ENCODE measurements at regions not wholly inside any gene's neighbourhood (a gene's known extent, or its start where the extent isn't known, plus 50 kb on each side); places are given as distances from the start of the nearest gene placed in this dataset.
"Not testable (repeated sequence)": the region's sequence is repeated elsewhere in the genome, so short reads cannot be mapped to it uniquely, and the experiment has no call there.

DNA sequence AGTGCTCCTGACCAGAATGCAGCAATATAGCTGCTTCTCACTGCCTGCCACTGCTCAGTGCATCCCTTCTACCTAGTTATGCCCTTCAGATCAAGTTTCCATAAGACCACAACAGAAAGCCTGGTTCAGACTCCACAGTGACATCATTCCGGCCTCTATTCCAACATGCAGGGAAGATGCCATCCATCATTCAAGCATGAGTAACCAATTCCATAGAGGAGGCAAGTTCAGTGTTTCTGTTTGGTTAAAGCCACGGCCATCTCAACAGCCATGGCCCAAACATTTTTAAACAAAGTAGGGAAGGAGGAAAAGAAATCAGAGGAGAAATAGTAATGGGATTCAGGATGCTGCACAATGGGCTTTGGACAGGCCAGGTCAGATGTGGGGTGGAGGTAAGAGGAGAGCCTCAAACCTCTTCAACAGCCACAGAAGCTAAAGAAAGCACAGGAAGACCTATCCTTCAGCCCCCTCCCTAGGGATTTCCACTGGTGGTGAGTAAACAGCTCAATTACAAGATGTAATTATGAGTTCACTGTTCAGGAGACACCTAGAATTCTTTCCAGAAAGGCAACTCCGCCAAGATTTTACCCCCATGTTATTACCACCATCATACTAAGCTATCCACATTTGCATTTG lies 484.9 kb downstream of the SETD4 start:
- Mint-ChIP-seq H3K27ac (no peak overlapping the region), H3K9me3 (peaks cover 0 to 2% (median 0%) of the 10 kb centered on the region in 3 donors), H3K4me1 (no peaks in the 10 kb centered on the region), H3K4me3 (no peak overlapping the region), H3K36me3 (no peaks in the 10 kb centered on the region), H3K27me3 (peaks cover 4% of the 10 kb centered on the region)

DNA sequence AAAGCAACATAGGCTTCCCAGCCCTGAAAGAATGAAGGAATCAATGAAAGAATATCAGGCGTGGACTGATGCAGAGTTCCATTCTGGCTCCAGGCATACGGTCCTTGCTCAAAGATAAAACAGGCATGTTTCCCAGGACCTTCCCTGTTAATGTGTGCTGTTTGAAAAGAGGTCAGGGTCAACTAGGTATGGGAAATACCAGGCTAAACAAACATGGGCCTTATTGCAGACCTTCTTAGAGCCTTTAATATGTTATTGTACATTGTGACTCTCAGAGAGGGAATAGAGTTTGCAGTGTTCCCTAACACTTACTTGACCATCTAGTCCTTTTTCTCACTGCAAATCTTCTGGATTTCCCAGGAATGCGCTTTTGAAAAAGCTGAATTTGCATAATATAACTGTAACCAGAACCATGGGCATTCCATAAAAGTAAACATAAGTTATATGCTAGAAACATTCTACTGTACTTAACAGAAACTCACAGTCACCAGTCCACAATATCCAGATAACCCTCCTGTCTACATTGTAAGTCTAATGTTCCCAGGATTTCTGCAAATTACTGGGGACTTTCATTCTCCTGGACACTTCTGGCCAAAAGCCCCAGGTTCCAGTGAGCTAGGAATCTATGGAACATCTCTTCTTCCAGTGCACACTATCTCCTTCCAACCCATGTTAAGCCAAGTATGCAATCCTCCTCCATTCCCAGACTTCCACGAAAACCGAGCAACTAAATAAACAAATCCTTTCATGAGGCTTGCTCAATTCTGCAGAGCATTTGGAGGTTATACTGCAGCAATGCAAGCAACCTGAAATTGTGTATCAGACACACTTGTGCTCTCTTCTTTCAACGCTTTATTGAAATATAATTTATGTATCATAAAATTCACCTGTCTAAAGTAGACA lies 486.6 kb downstream of the SETD4 start:
- Mint-ChIP-seq H3K4me1 (no peaks in the 10 kb centered on the region), H3K27ac (peak overlapping the region in 1 of 3 donors; percentile 54), H3K4me3 (no peak overlapping the region), H3K9me3 (peaks cover 0 to 2% (median 0%) of the 10 kb centered on the region in 3 donors), H3K36me3 (no peaks in the 10 kb centered on the region), H3K27me3 (peaks cover 2% of the 10 kb centered on the region)

DNA sequence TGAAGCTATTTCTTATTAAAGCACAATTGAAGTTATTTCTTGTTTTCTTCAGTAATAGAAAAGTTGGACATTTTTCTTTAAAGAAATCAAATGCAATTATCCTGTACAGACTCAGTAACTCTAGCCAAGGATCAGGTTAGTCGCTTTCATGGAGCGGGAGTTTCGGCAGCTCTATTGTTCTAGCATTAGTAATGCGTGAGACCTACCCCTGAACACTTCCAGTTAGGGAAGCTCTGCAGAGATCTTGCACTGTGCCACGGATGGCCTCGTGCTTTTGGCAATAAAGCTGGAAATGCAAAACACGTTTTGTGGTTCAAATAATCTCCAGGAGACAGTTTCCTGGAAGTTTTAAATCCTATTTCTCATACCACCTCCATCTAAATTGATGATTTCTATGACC lies 488.4 kb downstream of the SETD4 start:
- Mint-ChIP-seq H3K9me3 (peaks cover 0 to 2% (median 0%) of the 10 kb centered on the region in 3 donors), H3K4me3 (no peak overlapping the region), H3K4me1 (no peaks in the 10 kb centered on the region), H3K27me3 (peaks cover 8% of the 10 kb centered on the region), H3K36me3 (no peaks in the 10 kb centered on the region), H3K27ac (no peak overlapping the region)

DNA sequence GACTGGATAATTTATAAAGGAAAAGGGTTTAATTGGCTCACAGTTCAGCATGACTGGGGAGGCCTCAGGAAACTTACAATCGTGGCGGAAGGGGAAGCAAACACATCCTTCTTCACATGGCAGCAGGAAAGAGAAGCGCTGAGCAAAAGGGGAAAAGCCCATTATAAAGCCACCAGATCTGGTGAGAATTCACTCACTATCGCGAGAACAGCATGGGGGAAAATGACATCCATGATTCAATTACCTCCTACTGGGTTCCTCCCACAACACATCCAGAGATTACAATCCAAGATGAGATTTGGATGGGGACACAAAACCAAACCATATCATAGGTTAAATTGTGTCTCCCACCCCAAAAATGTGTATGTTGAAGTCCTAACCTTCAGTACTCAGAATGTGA lies 491.7 kb downstream of the SETD4 start:
- H3K27ac Mint-ChIP-seq, result no peak overlapping the region
- no peaks in the 10 kb centered on the region for H3K36me3 Mint-ChIP-seq
- H3K9me3 Mint-ChIP-seq, result peaks cover 0 to 2% (median 0%) of the 10 kb centered on the region in 3 donors
- peaks cover 14% of the 10 kb centered on the region for H3K27me3 Mint-ChIP-seq
- H3K4me3 Mint-ChIP-seq, result no peak overlapping the region
- H3K4me1 Mint-ChIP-seq, result no peaks in the 10 kb centered on the region

DNA sequence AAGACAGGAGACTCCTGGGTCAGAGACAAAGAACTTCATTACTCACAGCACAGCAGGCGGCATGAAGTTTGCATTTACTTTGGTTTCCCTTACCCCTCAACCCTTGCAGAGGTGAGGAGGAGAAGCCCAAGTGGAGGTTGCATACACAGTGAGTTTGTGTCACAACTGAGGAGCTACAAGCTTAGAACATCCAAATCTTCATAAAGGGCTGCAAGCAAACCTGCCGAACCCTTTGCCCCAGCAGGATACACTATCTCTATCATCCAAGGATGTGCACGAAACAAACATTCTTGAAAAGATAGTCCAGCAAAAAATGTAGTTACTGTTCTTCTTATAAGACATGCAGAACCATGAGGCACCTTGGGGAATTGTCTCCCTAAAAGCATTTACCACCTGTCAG lies 493.5 kb downstream of the SETD4 start:
- Mint-ChIP-seq H3K27me3 (peaks cover 14% of the 10 kb centered on the region), H3K27ac (no peak overlapping the region), H3K4me1 (no peaks in the 10 kb centered on the region), H3K9me3 (peaks cover 0 to 2% (median 2%) of the 10 kb centered on the region in 3 donors), H3K36me3 (no peaks in the 10 kb centered on the region), H3K4me3 (no peak overlapping the region)

DNA sequence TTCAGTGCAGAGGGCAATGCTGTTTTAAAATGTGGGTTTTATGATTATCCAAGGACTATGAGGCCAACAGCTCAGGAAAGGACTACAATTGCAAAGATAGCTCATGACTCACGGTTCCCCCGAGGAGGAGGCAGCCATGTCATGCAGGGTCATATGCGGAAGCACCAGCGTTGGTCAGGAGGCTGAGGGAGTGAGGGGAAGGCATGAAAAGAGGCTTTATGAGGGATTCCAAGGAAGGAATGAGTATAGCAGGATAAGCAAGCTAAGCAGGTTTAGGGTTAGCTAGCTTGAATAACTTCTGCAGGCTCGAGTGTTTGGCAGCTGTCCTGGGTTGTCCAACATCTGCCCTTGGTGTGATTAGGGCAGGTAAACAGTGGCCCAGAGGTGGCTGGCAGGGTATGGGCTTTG lies 495.1 kb downstream of the SETD4 start:
- Mint-ChIP-seq H3K9me3 (peaks cover 0 to 2% (median 2%) of the 10 kb centered on the region in 3 donors), H3K4me1 (no peaks in the 10 kb centered on the region), H3K4me3 (no peak overlapping the region), H3K36me3 (peaks cover 2% of the 10 kb centered on the region), H3K27me3 (peaks cover 14% of the 10 kb centered on the region), H3K27ac (no peak overlapping the region)

DNA sequence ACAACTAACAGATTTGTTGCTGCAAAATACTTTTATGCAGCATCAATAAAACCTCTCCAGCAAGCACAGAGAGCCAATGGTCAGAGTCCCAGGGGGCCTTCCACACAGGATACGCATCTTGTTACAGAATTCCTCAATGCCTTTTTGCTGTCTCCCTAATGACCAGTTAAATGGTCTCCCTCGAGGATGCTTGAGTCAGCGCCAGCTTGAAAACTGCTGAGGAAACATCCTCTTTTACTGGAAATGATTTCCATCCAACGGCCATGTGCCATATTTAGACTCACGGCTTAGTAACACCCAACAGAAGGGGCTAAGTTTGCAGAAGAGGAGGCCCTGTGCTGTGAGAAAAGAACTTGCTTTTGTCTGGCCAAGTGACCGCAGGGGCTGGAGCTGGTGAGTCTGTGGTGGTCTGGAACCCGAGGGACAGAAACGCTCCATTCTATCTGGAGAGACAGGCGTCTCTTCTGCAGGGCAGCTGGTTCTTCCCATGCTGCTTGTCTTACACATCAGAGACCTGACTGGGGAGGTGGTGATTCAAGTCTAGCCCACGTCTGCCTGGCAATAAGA lies 496.4 kb downstream of the SETD4 start:
- Mint-ChIP-seq H3K4me3 (no peak overlapping the region), H3K27me3 (peaks cover 14% of the 10 kb centered on the region), H3K4me1 (no peaks in the 10 kb centered on the region), H3K36me3 (peaks cover 2% of the 10 kb centered on the region), H3K27ac (no peak overlapping the region), H3K9me3 (peaks cover 0 to 2% (median 2%) of the 10 kb centered on the region in 3 donors)

DNA sequence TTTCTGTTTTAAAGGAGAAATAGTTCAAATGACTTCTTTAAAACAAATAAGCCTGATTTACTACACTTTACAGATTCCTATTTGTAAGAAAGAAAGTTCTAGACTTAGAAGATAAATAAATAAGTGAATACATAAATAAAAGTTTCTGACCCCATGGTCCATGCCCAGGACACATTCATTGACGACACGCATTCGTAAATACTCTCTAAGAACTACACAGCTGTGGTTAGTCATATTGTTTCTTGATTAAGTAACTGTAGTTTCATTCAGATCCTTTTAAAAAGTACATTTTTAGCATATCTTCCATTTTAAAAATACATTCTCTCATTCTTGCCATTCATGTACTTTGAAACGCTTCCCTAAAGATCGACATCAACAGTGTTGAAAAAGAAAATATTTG lies 497.4 kb downstream of the SETD4 start:
- Mint-ChIP-seq H3K9me3 (peaks cover 0 to 2% (median 0%) of the 10 kb centered on the region in 3 donors), H3K27ac (no peak overlapping the region), H3K4me3 (no peak overlapping the region), H3K4me1 (no peaks in the 10 kb centered on the region), H3K27me3 (peaks cover 17% of the 10 kb centered on the region), H3K36me3 (peaks cover 2% of the 10 kb centered on the region)

DNA sequence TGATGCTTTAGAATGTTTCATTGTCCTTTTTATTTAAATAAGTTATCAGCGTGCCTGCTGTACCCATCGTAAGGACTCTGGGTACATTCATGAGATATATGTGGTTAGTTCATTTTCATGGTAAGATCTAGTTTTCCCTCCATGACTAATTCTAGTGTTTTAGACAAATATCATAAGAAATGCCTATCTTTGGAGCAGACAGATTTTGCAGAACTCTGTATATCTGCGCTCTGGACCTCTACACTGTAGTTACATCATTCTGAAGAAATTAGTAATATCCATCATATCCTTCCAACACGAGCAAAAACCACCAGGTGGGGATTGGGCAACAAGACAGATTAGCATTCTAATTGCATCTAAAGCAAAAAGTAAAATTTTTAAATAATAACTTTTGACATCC lies 499.2 kb downstream of the SETD4 start:
- Mint-ChIP-seq H3K9me3 (peaks cover 0 to 2% (median 0%) of the 10 kb centered on the region in 3 donors), H3K4me3 (no peak overlapping the region), H3K4me1 (no peaks in the 10 kb centered on the region), H3K27me3 (peaks cover 11% of the 10 kb centered on the region), H3K27ac (no peak overlapping the region), H3K36me3 (peaks cover 2% of the 10 kb centered on the region)

DNA sequence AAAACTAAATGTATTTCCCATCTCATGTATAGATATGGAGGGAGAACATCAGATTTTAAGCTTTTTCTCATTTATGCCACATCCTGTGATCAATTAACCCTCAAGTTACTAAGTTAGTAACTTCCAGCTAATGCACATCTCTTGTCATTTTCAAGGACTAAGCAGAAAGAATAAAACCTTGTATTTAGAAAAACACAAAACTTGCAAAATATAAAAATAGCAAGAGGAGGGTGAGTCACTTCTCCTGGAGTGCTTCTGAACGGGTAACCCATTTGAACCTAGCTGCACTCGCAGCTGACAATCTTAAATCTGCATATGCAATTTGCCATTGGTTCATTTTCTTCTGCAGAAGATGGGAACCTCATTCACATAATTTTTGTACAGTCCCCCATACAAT lies 500.5 kb downstream of the SETD4 start:
- no peak overlapping the region for H3K4me3 Mint-ChIP-seq
- peaks cover 2% of the 10 kb centered on the region for H3K36me3 Mint-ChIP-seq
- H3K27ac Mint-ChIP-seq, result no peak overlapping the region
- peaks cover 0 to 3% (median 0%) of the 10 kb centered on the region in 3 donors for H3K9me3 Mint-ChIP-seq
- peaks cover 12% of the 10 kb centered on the region for H3K27me3 Mint-ChIP-seq
- H3K4me1 Mint-ChIP-seq, result no peaks in the 10 kb centered on the region

DNA sequence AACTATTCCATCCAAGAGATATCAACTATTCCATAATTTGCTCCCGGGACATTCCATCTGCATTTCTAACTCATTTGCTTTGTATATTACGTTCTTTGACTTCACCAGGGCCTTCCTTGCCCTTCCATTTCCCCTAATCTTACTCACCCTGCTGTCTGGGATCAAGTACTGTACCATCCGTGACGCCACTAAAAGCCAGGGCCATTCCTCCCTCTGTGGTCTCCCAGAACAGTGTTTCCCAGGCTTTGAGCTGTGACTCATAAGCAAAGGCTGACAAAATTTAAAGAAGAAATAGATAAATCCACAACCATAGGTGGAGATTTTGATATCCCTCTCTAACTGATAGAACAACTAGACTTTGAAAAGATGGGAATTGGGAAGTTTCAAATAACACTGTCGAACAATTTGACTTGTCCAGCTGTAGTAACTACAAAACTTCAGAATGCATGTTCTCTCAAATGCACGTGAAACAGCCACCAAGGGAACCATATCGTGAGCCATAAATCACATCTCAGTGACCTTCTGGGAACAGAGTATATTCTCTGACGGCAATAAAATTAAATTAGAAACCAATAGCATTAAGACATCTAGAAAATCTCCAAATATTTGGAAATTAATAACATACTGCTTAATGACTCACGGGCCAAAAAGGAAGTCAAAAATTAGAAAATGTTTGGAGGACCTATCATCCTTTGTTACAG lies 501.0 kb downstream of the SETD4 start:
- Mint-ChIP-seq H3K36me3 (peaks cover 2% of the 10 kb centered on the region), H3K9me3 (peaks cover 0 to 3% (median 0%) of the 10 kb centered on the region in 3 donors), H3K4me1 (no peaks in the 10 kb centered on the region), H3K27ac (no peak overlapping the region), H3K27me3 (peaks cover 12% of the 10 kb centered on the region), H3K4me3 (no peak overlapping the region)

DNA sequence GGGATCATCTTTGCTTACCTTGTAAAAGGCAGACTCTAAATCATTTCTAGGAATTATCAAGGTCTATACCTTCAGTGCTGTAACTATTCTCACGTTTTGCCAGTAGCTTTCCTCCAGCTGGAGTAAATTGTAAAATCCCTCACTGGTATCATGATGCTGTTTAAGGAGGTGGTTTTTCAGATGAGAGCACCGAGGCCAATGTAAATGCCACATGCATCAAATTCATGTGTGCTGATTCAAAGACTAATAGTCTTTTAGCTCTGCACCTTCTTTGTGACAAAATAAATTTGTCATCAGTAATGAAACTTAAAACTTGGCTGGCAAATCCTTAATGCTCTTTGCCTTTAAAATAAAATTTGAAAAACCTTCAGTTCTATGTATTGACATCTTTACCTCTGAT lies 503.8 kb downstream of the SETD4 start:
- peaks cover 0 to 1% (median 0%) of the 10 kb centered on the region in 3 donors for H3K9me3 Mint-ChIP-seq

DNA sequence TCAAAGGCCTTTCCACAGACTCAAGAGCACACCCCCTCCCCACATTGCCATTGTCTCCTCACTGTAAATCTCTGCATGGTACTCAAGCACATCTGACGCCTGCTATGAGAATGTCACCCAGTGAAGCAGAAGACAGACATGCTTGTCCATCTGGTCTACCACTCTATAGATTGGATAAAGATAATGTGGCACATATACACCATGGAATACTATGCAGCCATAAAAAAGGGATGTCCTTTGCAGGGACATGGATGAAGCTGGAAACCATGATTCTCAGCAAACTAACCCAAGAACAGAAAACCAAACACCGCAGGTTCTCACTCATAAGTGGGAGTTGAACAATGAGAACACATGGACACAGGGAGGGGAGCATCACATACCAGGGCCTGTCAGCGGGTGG lies 503.4 kb upstream of the RUNX1 start:
- H3K36me3 Mint-ChIP-seq, H3K4me3 Mint-ChIP-seq, H3K4me1 Mint-ChIP-seq, H3K27ac Mint-ChIP-seq, H3K27me3 Mint-ChIP-seq, H3K9me3 Mint-ChIP-seq: not testable (repeated sequence)

More for the DNA sequence above, 503.8 kb downstream of the SETD4 start:
- Mint-ChIP-seq H3K4me3 (no peak overlapping the region), H3K27me3 (peaks cover 10% of the 10 kb centered on the region), H3K4me1 (no peaks in the 10 kb centered on the region), H3K36me3 (peaks cover 2% of the 10 kb centered on the region), H3K27ac (no peak overlapping the region)

DNA sequence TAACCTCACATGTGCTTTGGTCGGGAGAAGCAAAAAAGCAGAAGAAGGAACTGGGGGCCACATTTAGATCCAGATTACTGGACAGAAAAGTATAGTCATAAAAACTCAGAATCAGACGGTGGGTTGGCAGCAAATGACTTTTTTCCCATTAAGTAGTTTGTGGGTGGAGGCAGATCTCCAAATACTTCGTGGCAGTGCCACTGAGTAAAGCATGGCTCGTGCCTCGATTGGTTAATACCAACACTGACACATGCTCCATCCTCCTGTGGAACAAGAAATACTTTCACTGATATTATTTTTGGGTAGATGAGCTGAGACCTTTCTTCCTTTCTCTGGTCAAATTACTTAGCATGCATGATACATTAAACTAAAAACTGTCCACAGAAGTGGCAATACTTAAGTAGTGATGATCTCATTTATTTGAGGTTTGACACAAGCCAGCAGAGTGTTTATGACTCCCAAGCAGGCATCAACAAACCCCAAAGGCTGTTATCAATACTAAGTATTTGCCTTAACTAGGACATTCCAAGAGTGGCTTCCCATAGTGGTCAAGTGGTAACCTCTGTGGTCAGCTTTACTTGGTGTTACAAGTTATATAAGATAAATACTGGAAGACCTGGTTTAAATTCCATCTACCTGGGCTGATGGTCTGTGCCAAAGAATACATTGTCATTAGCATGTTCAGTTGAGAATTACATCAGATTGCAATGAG lies 500.0 kb upstream of the RUNX1 start:
- Mint-ChIP-seq H3K27ac (no peak overlapping the region), H3K9me3 (peaks cover 0 to 3% (median 0%) of the 10 kb centered on the region in 3 donors)

More for the DNA sequence above, 500.0 kb upstream of the RUNX1 start:
- H3K27me3 Mint-ChIP-seq, result peaks cover 9% of the 10 kb centered on the region
- H3K4me3 Mint-ChIP-seq, result no peak overlapping the region
- H3K36me3 Mint-ChIP-seq, result no peaks in the 10 kb centered on the region
- H3K4me1 Mint-ChIP-seq, result no peaks in the 10 kb centered on the region

Data from IgD-negative memory B cell (primary cell).